SU-DHL-6 (cell line): ENCODE measurements at regions not wholly inside any gene's neighbourhood (a gene's known extent, or its start where the extent isn't known, plus 50 kb on each side); places are given as distances from the start of the nearest gene placed in this dataset.

Source experiments
- H2AFZ ChIP-seq: fragments of 200-600 bp; sonication (generic); 2 replicates; pipeline ENCODE4 v1.6.1; 2014; ENCODE audit warnings: low read depth, mild to moderate bottlenecking, moderate library complexity, mixed read lengths, antibody characterized with exemption, low read length; ENCODE audit not compliant: severe bottlenecking
- H3F3A ChIP-seq: fragments of 200-600 bp; shearing (Covaris generic); 2 replicates; pipeline ENCODE4 v1.6.0; 2016; ENCODE audit warnings: antibody characterized with exemption, mild to moderate bottlenecking; ENCODE audit not compliant: insufficient read depth
- H3K27ac ChIP-seq: fragments of 200-600 bp; sonication (generic); 2 replicates; pipeline ENCODE4 v1.5.1; 2016; ENCODE audit warnings: low read depth, mild to moderate bottlenecking, low read length, moderate library complexity, mixed read lengths
- H3K27me3 ChIP-seq: fragments of 200-600 bp; sonication (generic), shearing (Covaris generic); 2 replicates; pipeline ENCODE4 v1.6.0; 2014; ENCODE audit warnings: mild to moderate bottlenecking, low read length
- H3K36me3 ChIP-seq: fragments of 200-600 bp; sonication (generic); 2 replicates; pipeline ENCODE4 v1.6.1; 2014; ENCODE audit warnings: mild to moderate bottlenecking, low read length, mixed read lengths
- H3K4me2 ChIP-seq: fragments of 300-600, 200-600 bp; shearing (Covaris generic), sonication (generic); 2 replicates; pipeline ENCODE4 v1.6.0; 2014; ENCODE audit warnings: low read length, low read depth, mild to moderate bottlenecking; ENCODE audit not compliant: poor library complexity, severe bottlenecking
- H3K4me3 ChIP-seq: fragments of 200-600 bp; sonication (generic); 2 replicates; pipeline ENCODE4 v1.5.1; 2014; ENCODE audit warnings: antibody characterized with exemption, low read length, mild to moderate bottlenecking, mixed read lengths; ENCODE audit not compliant: insufficient read depth, poor library complexity, severe bottlenecking
- H3K79me2 ChIP-seq: fragments of 200-600 bp; sonication (generic); 2 replicates; pipeline ENCODE4 v1.6.1; 2014; ENCODE audit warnings: mild to moderate bottlenecking, low read length, moderate library complexity; ENCODE audit not compliant: insufficient read depth
- H3K9ac ChIP-seq: fragments of 200-600 bp; sonication (generic); 2 replicates; pipeline ENCODE4 v1.7.0; 2014; ENCODE audit warnings: mild to moderate bottlenecking, low read length
- H3K9me2 ChIP-seq: fragments of 200-600 bp; sonication (generic); replicated peaks from 2 replicates; pipeline ENCODE4 v1.6.1; 2014; ENCODE audit warnings: low read length; ENCODE audit not compliant: insufficient read depth
- H3K9me3 ChIP-seq: fragments of 200-600 bp; sonication (generic); 2 replicates; pipeline ENCODE4 v1.6.1; 2014; ENCODE audit warnings: low read length, mixed read lengths; ENCODE audit not compliant: insufficient read depth
- H4K20me1 ChIP-seq: fragments of 200-600 bp; sonication (generic); 2 replicates; pipeline ENCODE4 v1.6.1; 2014; ENCODE audit warnings: low read depth, mild to moderate bottlenecking, antibody characterized with exemption, low read length, moderate library complexity, mixed read lengths
- CTCF ChIP-seq: fragments of 200-600 bp; sonication (generic); IDR thresholded peaks from one replicate; pipeline ENCODE4 v1.5.1; 2017; ENCODE audit warnings: antibody characterized with exemption, mild to moderate bottlenecking, low read length, moderate library complexity; ENCODE audit not compliant: insufficient read depth, poor library complexity, severe bottlenecking
- EZH2phosphoT487 ChIP-seq: fragments of 200-600 bp; sonication (generic), shearing (Covaris generic); conservative IDR thresholded peaks from 2 replicates; pipeline ENCODE4 v1.6.1; 2018; ENCODE audit warnings: mild to moderate bottlenecking, antibody characterized with exemption, low read length, moderate library complexity, mixed read lengths

GRCh38 chr21:19935467-19935866 lies 1062.7 kb upstream of the NCAM2 start:
- no peak for TF ChIP-seq EZH2phosphoT487
- no peak for TF ChIP-seq CTCF
- Histone ChIP-seq H3K27ac (no peak overlapping the region), H3K9me3 (peaks cover 4% of the 10 kb centered on the region; the same call in 1 of the 2 replicates)

GRCh38 chr21:19937619-19938018 lies 1060.6 kb upstream of the NCAM2 start:
- H3K9me2 ChIP-seq: no peaks in the 10 kb centered on the region
- no peaks in the 10 kb centered on the region for H3F3A ChIP-seq
- H3K79me2 ChIP-seq: no peaks in the 10 kb centered on the region
- H3K4me2 ChIP-seq: no peak overlapping the region
- H4K20me1 ChIP-seq: no peaks in the 10 kb centered on the region
- H3K27ac ChIP-seq: no peak overlapping the region
- no peaks in the 10 kb centered on the region for H3K36me3 ChIP-seq
- no peak for TF ChIP-seq CTCF
- no peak for TF ChIP-seq EZH2phosphoT487
- peaks cover 4% of the 10 kb centered on the region; the same call in 1 of the 2 replicates for H3K9me3 ChIP-seq
- no peak overlapping the region for H3K9ac ChIP-seq
- H3K4me3 ChIP-seq: no peak overlapping the region
- no peak overlapping the region for H2AFZ ChIP-seq
- no peaks in the 10 kb centered on the region for H3K27me3 ChIP-seq

More at GRCh38 chr21:19935467-19935866, 1062.7 kb upstream of the NCAM2 start:
- H3K79me2 ChIP-seq: no peaks in the 10 kb centered on the region
- H3K4me2 ChIP-seq: no peak overlapping the region
- H3K9me2 ChIP-seq: no peaks in the 10 kb centered on the region
- H3K27me3 ChIP-seq: no peaks in the 10 kb centered on the region
- no peaks in the 10 kb centered on the region for H3K36me3 ChIP-seq
- H4K20me1 ChIP-seq: no peaks in the 10 kb centered on the region
- no peaks in the 10 kb centered on the region for H3F3A ChIP-seq
- H3K4me3 ChIP-seq: no peak overlapping the region
- H3K9ac ChIP-seq: no peak overlapping the region
- no peak overlapping the region for H2AFZ ChIP-seq

GRCh38 chr21:19941626-19942025 lies 1056.6 kb upstream of the NCAM2 start:
- Histone ChIP-seq H3K27me3 (no peaks in the 10 kb centered on the region), H3K27ac (no peak overlapping the region), H4K20me1 (no peaks in the 10 kb centered on the region), H3K36me3 (no peaks in the 10 kb centered on the region), H2AFZ (no peak overlapping the region), H3K4me3 (no peak overlapping the region), H3F3A (no peaks in the 10 kb centered on the region), H3K4me2 (no peak overlapping the region), H3K9me3 (no peaks in the 10 kb centered on the region), H3K79me2 (no peaks in the 10 kb centered on the region), H3K9me2 (no peaks in the 10 kb centered on the region), H3K9ac (no peak overlapping the region)
- TF ChIP-seq EZH2phosphoT487 (no peak), CTCF (no peak)
